ENCODE measurements at regions not wholly inside any gene's neighbourhood (a gene's known extent, or its start where the extent isn't known, plus 50 kb on each side); places are given as distances from the start of the nearest gene placed in this dataset.

DNA sequence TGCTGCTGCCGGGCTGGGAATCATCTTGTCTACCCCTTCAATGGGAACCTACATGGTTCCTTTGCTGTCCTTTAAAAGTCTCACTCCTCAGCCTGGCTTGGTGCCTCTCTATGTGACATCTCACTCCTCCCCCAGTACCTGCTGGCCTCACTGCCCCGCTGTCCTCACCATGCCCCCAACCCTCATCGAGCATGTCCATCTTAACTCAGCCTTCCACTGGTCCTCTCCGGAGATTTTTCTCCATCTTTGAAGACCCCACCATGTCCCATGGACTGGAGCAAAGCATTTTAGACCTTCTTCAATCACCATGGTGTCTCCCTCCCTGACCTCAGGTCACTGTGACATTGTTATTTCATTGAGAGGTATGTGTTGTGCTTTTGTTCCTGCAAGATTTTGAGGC, 58.1 kb upstream of the SIX3 start:
- DNase-seq (ENCODE audit: low read depth, low spot score): no peak
- no peaks in the 10 kb centered on the region for H3K36me3 ChIP-seq (ENCODE audit: insufficient read depth, low read length)
- H3K9ac ChIP-seq (ENCODE audit: insufficient read length): no peak overlapping the region
- no peaks in the 10 kb centered on the region for H3K9me3 ChIP-seq (ENCODE audit: low read depth, low read length)
- TF ChIP-seq FOXP2 (optimal IDR thresholded peaks at IDR 0.05; ENCODE audit: control extremely low read depth, extremely low read length, insufficient read depth): no peak
- no peak for TF ChIP-seq EZH2 (IDR thresholded peaks at IDR 0.05)
- no peak for TF ChIP-seq POLR2AphosphoS5 (IDR thresholded peaks at IDR 0.05; ENCODE audit: borderline replicate concordance, low read depth, low read length)
- no peak overlapping the region for H3K27ac ChIP-seq
- no peak overlapping the region for H3K4me3 ChIP-seq

DNA sequence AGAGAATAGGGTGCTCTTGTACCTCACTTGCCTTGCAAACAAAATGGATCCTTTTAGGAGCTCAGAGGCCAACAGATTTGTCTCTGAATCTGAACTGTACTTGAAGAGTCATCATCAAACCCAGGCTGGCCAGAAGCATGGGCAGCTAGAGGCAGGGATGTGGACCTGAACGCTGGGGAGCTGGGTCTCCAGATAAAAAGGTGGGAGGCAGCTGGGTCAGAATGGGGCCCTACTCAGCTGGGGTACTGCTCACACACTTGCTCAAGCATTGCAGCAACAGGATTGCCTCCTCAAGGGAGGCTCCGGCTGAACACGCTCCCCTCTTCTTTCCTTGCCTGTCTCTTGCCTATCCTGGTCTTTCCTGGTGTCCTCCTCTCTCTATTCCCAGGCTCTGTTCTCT, 57.3 kb upstream of the SIX3 start:
- Histone ChIP-seq H3K27ac (no peak overlapping the region), H3K4me3 (no peak overlapping the region), H3K9me3 (ENCODE audit: low read depth, low read length) (no peaks in the 10 kb centered on the region), H3K36me3 (ENCODE audit: insufficient read depth, low read length) (no peaks in the 10 kb centered on the region), H3K9ac (ENCODE audit: insufficient read length) (no peak overlapping the region)
- no peak for TF ChIP-seq FOXP2 (optimal IDR thresholded peaks at IDR 0.05; ENCODE audit: control extremely low read depth, extremely low read length, insufficient read depth)
- TF ChIP-seq POLR2AphosphoS5 (IDR thresholded peaks at IDR 0.05; ENCODE audit: borderline replicate concordance, low read depth, low read length): no peak
- TF ChIP-seq EZH2 (IDR thresholded peaks at IDR 0.05): no peak
- DNase-seq (ENCODE audit: low read depth, low spot score): no peak

DNA sequence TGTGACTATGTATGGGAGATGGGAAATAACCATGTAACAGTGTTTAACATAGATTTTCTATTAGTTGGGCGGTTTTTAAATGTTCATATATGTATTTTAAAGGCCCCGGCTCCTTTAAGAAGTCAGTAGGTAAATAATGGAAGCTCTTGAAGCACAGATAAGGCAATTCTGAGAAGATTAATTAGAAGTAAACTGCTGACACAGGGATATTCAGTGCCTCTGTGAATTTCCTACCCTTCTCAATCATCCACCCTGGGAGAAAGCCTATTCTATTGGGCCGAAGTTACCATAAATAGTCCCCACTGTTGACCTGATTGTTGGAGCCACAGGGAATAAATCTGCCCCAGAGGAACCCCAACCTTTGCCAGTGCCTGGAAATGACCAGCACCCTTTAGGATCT, 56.8 kb upstream of the SIX3 start:
- no peak overlapping the region for H3K27ac ChIP-seq
- H3K9me3 ChIP-seq (ENCODE audit: low read depth, low read length): no peaks in the 10 kb centered on the region
- no peak for DNase-seq (ENCODE audit: low read depth, low spot score)
- no peak overlapping the region for H3K9ac ChIP-seq (ENCODE audit: insufficient read length)
- no peaks in the 10 kb centered on the region for H3K36me3 ChIP-seq (ENCODE audit: insufficient read depth, low read length)
- TF ChIP-seq POLR2AphosphoS5 (IDR thresholded peaks at IDR 0.05; ENCODE audit: borderline replicate concordance, low read depth, low read length): no peak
- no peak for TF ChIP-seq EZH2 (IDR thresholded peaks at IDR 0.05)
- TF ChIP-seq FOXP2 (optimal IDR thresholded peaks at IDR 0.05; ENCODE audit: control extremely low read depth, extremely low read length, insufficient read depth): no peak
- no peak overlapping the region for H3K4me3 ChIP-seq

DNA sequence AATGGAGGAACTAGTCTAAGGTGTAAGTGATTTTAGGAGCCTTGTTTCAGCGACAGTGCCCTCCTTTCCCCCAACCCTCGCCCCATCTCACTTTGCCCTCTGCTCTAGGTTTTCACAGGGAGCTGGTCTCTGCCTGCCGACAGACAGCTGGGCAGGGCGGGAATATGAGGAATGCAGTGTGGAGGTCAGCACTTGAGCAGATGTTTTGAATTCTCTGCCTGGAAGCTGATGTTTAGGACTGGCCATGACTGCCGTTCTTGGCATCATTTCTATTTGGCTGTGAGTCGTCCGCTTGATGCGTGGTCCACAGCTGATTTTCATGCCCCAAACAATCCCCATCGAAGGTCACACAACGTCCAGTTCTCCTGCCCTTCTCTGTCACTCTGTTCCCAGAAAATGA, 55.1 kb upstream of the SIX3 start:
- no peak overlapping the region for H3K4me3 ChIP-seq
- TF ChIP-seq FOXP2 (optimal IDR thresholded peaks at IDR 0.05; ENCODE audit: control extremely low read depth, extremely low read length, insufficient read depth) (no peak), POLR2AphosphoS5 (IDR thresholded peaks at IDR 0.05; ENCODE audit: borderline replicate concordance, low read depth, low read length) (no peak), EZH2 (IDR thresholded peaks at IDR 0.05) (no peak)
- no peak overlapping the region for H3K27ac ChIP-seq
- no peaks in the 10 kb centered on the region for H3K9me3 ChIP-seq (ENCODE audit: low read depth, low read length)
- DNase-seq (ENCODE audit: low read depth, low spot score): no peak
- H3K36me3 ChIP-seq (ENCODE audit: insufficient read depth, low read length): no peaks in the 10 kb centered on the region
- no peak overlapping the region for H3K9ac ChIP-seq (ENCODE audit: insufficient read length)

DNA sequence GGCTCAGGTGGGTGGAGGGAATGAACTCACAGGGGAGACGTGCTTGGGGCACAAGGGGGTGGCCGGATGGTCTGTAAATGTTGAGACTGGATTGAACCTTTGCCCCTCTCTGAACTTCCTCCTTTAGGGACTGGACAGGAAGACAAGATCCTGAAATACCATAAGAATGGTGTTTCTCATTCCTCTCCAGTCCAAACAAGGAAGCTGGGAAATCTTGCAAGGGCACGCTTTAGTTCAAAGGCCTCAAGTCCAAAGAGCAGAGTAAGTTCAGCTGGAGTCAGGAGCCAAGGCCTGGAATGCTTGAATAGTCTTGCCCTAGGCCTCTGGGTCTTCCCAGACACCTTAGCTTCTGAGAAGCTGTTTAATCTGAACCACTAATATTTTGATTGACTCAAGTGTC, 52.4 kb upstream of the SIX3 start:
- no peaks in the 10 kb centered on the region for H3K9me3 ChIP-seq (ENCODE audit: low read depth, low read length)
- no peak overlapping the region for H3K9ac ChIP-seq (ENCODE audit: insufficient read length)
- no peak for DNase-seq (ENCODE audit: low read depth, low spot score)
- no peak overlapping the region for H3K27ac ChIP-seq
- no peaks in the 10 kb centered on the region for H3K36me3 ChIP-seq (ENCODE audit: insufficient read depth, low read length)
- H3K4me3 ChIP-seq: no peak overlapping the region
- TF ChIP-seq EZH2 (IDR thresholded peaks at IDR 0.05) (no peak), POLR2AphosphoS5 (IDR thresholded peaks at IDR 0.05; ENCODE audit: borderline replicate concordance, low read depth, low read length) (no peak), FOXP2 (optimal IDR thresholded peaks at IDR 0.05; ENCODE audit: control extremely low read depth, extremely low read length, insufficient read depth) (no peak)

All from SK-N-MC (cell line).